HepG2 (cell line): ENCODE measurements at regions not wholly inside any gene's neighbourhood (a gene's known extent, or its start where the extent isn't known, plus 50 kb on each side); places are given as distances from the start of the nearest gene placed in this dataset.

Experiments
- CHD2 ChIP-seq: IDR thresholded peaks from 2 replicates; pipeline ENCODE4 v1.6.1; 2011; ENCODE audit warnings: low read depth, low read length, improper control_type of control experiment
- CHD4 ChIP-seq: fragments of 200-600 bp; sonication (generic); IDR thresholded peaks from 2 replicates; pipeline ENCODE4 v1.7.0; 2017; ENCODE audit warnings: mild to moderate bottlenecking, low read length, borderline replicate concordance
- FOXJ3 ChIP-seq: sonication (generic); formaldehyde crosslinking; IDR thresholded peaks from 2 replicates; pipeline ENCODE4 v1.4.0; 2020; ENCODE audit warnings: missing genetic modification reagents, mild to moderate bottlenecking, borderline replicate concordance
- KLF13 ChIP-seq: sonication (generic); formaldehyde crosslinking; IDR thresholded peaks from 2 replicates; pipeline ENCODE4 v1.4.0; 2020; ENCODE audit warnings: mild to moderate bottlenecking, missing genetic modification reagents
- PAWR ChIP-seq: sonication (generic); formaldehyde crosslinking; IDR thresholded peaks from 2 replicates; pipeline ENCODE4 v1.4.0; 2020; ENCODE audit warnings: missing genetic modification reagents, mild to moderate bottlenecking, borderline replicate concordance
- REPIN1 ChIP-seq: sonication (generic); formaldehyde crosslinking; IDR thresholded peaks from 2 replicates; pipeline ENCODE4 v1.8.0; 2022; ENCODE audit warnings: missing genetic modification reagents, low read depth, mild to moderate bottlenecking, borderline replicate concordance
- YY1 ChIP-seq: IDR thresholded peaks from 2 replicates; pipeline ENCODE4 v1.6.1; 2011; ENCODE audit warnings: low read length, low read depth, moderate library complexity, mild to moderate bottlenecking; ENCODE audit not compliant: insufficient read depth, insufficient replicate concordance
- ZFP36 ChIP-seq: fragments of 150-350 bp; IDR thresholded peaks from 2 replicates; pipeline ENCODE4 v1.6.1; 2018; ENCODE audit warnings: borderline replicate concordance, low read length, low read depth; ENCODE audit not compliant: partially characterized antibody
- ZFP37 ChIP-seq: sonication (generic); formaldehyde crosslinking; IDR thresholded peaks from 2 replicates; pipeline ENCODE4 v1.4.0; 2020; ENCODE audit warnings: missing genetic modification reagents, borderline replicate concordance
- ZKSCAN8 ChIP-seq: IDR thresholded peaks from 2 replicates; pipeline ENCODE4 v1.6.1; 2016; ENCODE audit warnings: borderline replicate concordance, missing genetic modification reagents, missing compliant biosample characterization
- ZNF496 ChIP-seq: sonication (generic); formaldehyde crosslinking; IDR thresholded peaks from 2 replicates; pipeline ENCODE4 v1.8.1; 2023; ENCODE audit warnings: mild to moderate bottlenecking, moderate library complexity, missing genetic modification reagents; ENCODE audit not compliant: insufficient replicate concordance
- TF ChIP-seq, protein P1 (sequence below): sonication (generic); formaldehyde crosslinking; IDR thresholded peaks from 2 replicates; pipeline ENCODE4 v1.5.0; 2020; ENCODE audit warnings: mild to moderate bottlenecking, missing genetic modification reagents, moderate library complexity

DNA sequence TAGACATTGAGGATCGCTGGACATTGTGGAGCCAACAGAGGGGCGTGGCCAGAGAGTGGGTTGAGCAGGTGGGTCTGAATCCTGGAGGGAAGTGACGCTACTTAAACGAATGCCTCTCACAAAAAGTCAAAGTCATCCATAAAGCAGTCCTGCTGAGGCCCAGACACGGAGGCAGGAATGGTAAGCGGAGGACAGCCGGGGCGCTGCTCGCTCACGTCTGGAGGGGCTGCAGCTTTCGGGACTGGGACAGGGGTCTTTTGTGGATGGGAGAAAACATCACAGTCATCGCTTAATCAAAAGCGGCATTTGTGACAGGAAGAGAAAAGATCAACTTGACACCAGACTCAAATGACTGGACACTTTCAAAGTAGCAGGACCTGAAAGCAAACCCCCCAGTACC is 88.4 kb downstream of the PTGR3 start:
- TF ChIP-seq ZKSCAN8 (CRISPR knock-in tag) = no peak
- TF ChIP-seq, protein P1, sequence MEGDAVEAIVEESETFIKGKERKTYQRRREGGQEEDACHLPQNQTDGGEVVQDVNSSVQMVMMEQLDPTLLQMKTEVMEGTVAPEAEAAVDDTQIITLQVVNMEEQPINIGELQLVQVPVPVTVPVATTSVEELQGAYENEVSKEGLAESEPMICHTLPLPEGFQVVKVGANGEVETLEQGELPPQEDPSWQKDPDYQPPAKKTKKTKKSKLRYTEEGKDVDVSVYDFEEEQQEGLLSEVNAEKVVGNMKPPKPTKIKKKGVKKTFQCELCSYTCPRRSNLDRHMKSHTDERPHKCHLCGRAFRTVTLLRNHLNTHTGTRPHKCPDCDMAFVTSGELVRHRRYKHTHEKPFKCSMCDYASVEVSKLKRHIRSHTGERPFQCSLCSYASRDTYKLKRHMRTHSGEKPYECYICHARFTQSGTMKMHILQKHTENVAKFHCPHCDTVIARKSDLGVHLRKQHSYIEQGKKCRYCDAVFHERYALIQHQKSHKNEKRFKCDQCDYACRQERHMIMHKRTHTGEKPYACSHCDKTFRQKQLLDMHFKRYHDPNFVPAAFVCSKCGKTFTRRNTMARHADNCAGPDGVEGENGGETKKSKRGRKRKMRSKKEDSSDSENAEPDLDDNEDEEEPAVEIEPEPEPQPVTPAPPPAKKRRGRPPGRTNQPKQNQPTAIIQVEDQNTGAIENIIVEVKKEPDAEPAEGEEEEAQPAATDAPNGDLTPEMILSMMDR (CRISPR knock-in tag) = no peak
- TF ChIP-seq ZFP36 = no peak
- TF ChIP-seq ZFP37 (CRISPR knock-in tag) = no peak
- no peak for TF ChIP-seq CHD4
- TF ChIP-seq YY1 = no peak
- TF ChIP-seq CHD2 = no peak
- no peak for TF ChIP-seq ZNF496 (CRISPR knock-in tag)
- TF ChIP-seq REPIN1 (CRISPR knock-in tag) = no peak
- TF ChIP-seq FOXJ3 (CRISPR knock-in tag) = no peak
- no peak for TF ChIP-seq PAWR (CRISPR knock-in tag)
- TF ChIP-seq KLF13 = no peak
